GM10266 (cell line): ENCODE measurements at regions not wholly inside any gene's neighbourhood (a gene's known extent, or its start where the extent isn't known, plus 50 kb on each side); places are given as distances from the start of the nearest gene placed in this dataset.

ENCODE experiments used
- DNase-seq: peaks from one replicate; pipeline ENCODE4 v3.0.0; 2012; ENCODE audit errors: extremely low spot score
- CTCF ChIP-seq: IDR thresholded peaks from 2 replicates; pipeline ENCODE4 v1.5.1; 2012; ENCODE audit warnings: mild to moderate bottlenecking, low read depth; ENCODE audit not compliant: control insufficient read depth, insufficient read depth; ENCODE audit errors: missing control alignments

- TF ChIP-seq CTCF = no peak
- no peak for DNase-seq
These were observed 770.1 kb downstream of the KCNJ18 start for GRCh38 chr17:22462461-22462860.

GRCh38 chr17:22463110-22463850 is 771.0 kb downstream of the KCNJ18 start:
- no peak for TF ChIP-seq CTCF
- DNase-seq = no peak

- no peak for TF ChIP-seq CTCF
- no peak for DNase-seq
These were observed 771.7 kb downstream of the KCNJ18 start for GRCh38 chr17:22464041-22464440.

- no peak for DNase-seq
- no peak for TF ChIP-seq CTCF
These were observed 775.4 kb downstream of the KCNJ18 start for GRCh38 chr17:22467720-22468119.

GRCh38 chr17:22469101-22469880 is 777.0 kb downstream of the KCNJ18 start:
- TF ChIP-seq CTCF = no peak
- no peak for DNase-seq

- no peak for DNase-seq
- TF ChIP-seq CTCF = no peak
These were observed 777.6 kb downstream of the KCNJ18 start for GRCh38 chr17:22469941-22470340.
